Esophagus muscularis mucosa (tissue), 4 donors: ENCODE measurements at regions not wholly inside any gene's neighbourhood (a gene's known extent, or its start where the extent isn't known, plus 50 kb on each side); places are given as distances from the start of the nearest gene placed in this dataset.
A peak's percentile ranks its signal among the peaks of the same experiment; 100 is the strongest.
"Not testable (repeated sequence)": the region's sequence is repeated elsewhere in the genome, so short reads cannot be mapped to it uniquely, and the experiment has no call there.

Experiments
- DNase-seq: peaks from one replicate; pipeline ENCODE4 v3.0.0-alpha.2; 2017; ENCODE audit errors: extremely low spot score
- H3K27ac ChIP-seq, 4 donors: fragments of 200-600 bp; sonication (generic); replicated peaks in 1 of 4; 1 replicate in 3 of 4; 2 replicates in 1 of 4; pipeline ENCODE4 v1.5.1; 2016 to 2019; ENCODE audit warnings: mild to moderate bottlenecking in 1 of 4
- H3K27me3 ChIP-seq, 4 donors: fragments of 200-600 bp; sonication (generic); one replicate each; pipeline versions ENCODE4 v1.5.1 to v1.6.0; 2016 to 2019
- H3K36me3 ChIP-seq, 4 donors: fragments of 200-600 bp; sonication (generic); one replicate each; pipeline ENCODE4 v1.5.1; 2016 to 2019
- H3K4me1 ChIP-seq, 4 donors: fragments of 200-600 bp; sonication (generic); one replicate each; pipeline ENCODE4 v1.5.1; 2016 to 2019
- H3K4me3 ChIP-seq, 4 donors: fragments of 200-600 bp; sonication (generic); 1 replicate in 2 of 4; 2 replicates in 2 of 4; pipeline ENCODE4 v1.5.1; 2016 to 2019; ENCODE audit warnings: mild to moderate bottlenecking in 4 of 4, moderate library complexity in 1 of 4
- H3K9me3 ChIP-seq, 4 donors: fragments of 200-600 bp; sonication (generic); 1 replicate in 3 of 4; 2 replicates in 1 of 4; pipeline ENCODE4 v1.5.1; 2016 to 2019
- CTCF ChIP-seq, 3 experiments: fragments of 200-600 bp in 2 of 3; fragments of 450-650 bp in 1 of 3; sonication (generic) in 2 of 3; IDR thresholded peaks; one replicate each; pipeline ENCODE4 v1.5.1; 2017 to 2019; ENCODE audit warnings: antibody characterized with exemption in 3 of 3, mild to moderate bottlenecking in 2 of 3, moderate library complexity in 1 of 3
- EP300 ChIP-seq: sonication (generic); formaldehyde crosslinking; IDR thresholded peaks from one replicate; pipeline ENCODE4 v1.6.1; 2017; ENCODE audit warnings: antibody characterized with exemption
- POLR2A ChIP-seq: fragments of 450-650 bp; IDR thresholded peaks from one replicate; pipeline ENCODE4 v1.6.1; 2017; ENCODE audit warnings: antibody characterized with exemption, moderate library complexity, mild to moderate bottlenecking, low read depth
- POLR2AphosphoS5 ChIP-seq, 2 donors: sonication (generic); formaldehyde crosslinking; IDR thresholded peaks; one replicate each; pipeline ENCODE4 v1.6.1; 2017; ENCODE audit warnings: antibody characterized with exemption in 2 of 2
- WGBS: methylation state at CpG from one replicate; pipeline ENCODE4 v1.1.5; 2018; 5-methylcytosine and 5-hydroxymethylcytosine counted together
- intact Hi-C: fragments of 100-400 bp; cut with DNase I; formaldehyde crosslinking; loops from one replicate; pipeline ENCODE4 v1.15.1; 2023

- Histone ChIP-seq H3K27me3 (peaks cover 0 to 7% (median 0%) of the 10 kb centered on the region in 4 donors), H3K9me3 (no peaks in the 10 kb centered on the region), H3K4me1 (no peaks in the 10 kb centered on the region), H3K36me3 (no peaks in the 10 kb centered on the region), H3K27ac (no peak overlapping the region), H3K4me3 (no peak overlapping the region)
- peak; percentile 55 for DNase-seq
- TF ChIP-seq EP300 = no peak
- TF ChIP-seq CTCF (IDR thresholded peaks at IDR 0.05) = no peak
- no peak for TF ChIP-seq POLR2A
- no peak for TF ChIP-seq POLR2AphosphoS5 (IDR thresholded peaks at IDR 0.05)
- intact Hi-C loops = no loop called here
- 83% methylated on average over 4 of the region's 4 CpGs for WGBS
These were observed 69.3 kb upstream of the PRR23C start for GRCh38 chr3:139113993-139114375.

GRCh38 chr3:139116631-139117030, 71.9 kb upstream of the PRR23C start:
- H3K27ac ChIP-seq, H3K4me1 ChIP-seq, H3K27me3 ChIP-seq, H3K4me3 ChIP-seq, intact Hi-C loops, H3K36me3 ChIP-seq, H3K9me3 ChIP-seq, DNase-seq: not testable (repeated sequence)
- 93% methylated on average over 6 of the region's 7 CpGs for WGBS

- Histone ChIP-seq H3K36me3 (no peaks in the 10 kb centered on the region), H3K4me3 (no peak overlapping the region), H3K9me3 (no peaks in the 10 kb centered on the region), H3K27me3 (no peaks in the 10 kb centered on the region), H3K4me1 (no peaks in the 10 kb centered on the region), H3K27ac (no peak overlapping the region)
- intact Hi-C loops = no loop called here
- no peak for TF ChIP-seq EP300
- TF ChIP-seq CTCF (IDR thresholded peaks at IDR 0.05) = no peak
- no peak for TF ChIP-seq POLR2A
- no peak for TF ChIP-seq POLR2AphosphoS5 (IDR thresholded peaks at IDR 0.05)
- DNase-seq = peak; percentile 79
- 82% methylated on average over 1 of the region's 1 CpG for WGBS
These were observed 72.5 kb upstream of the PRR23C start for GRCh38 chr3:139117136-139117675.

GRCh38 chr3:139117883-139118760, 73.4 kb upstream of the PRR23C start:
- TF ChIP-seq POLR2AphosphoS5 (IDR thresholded peaks at IDR 0.05) = no peak
- TF ChIP-seq POLR2A = no peak
- no peak for TF ChIP-seq CTCF (IDR thresholded peaks at IDR 0.05)
- TF ChIP-seq EP300 = no peak
- WGBS = 91% methylated on average over 7 of the region's 7 CpGs
- Histone ChIP-seq H3K27ac (no peak overlapping the region), H3K36me3 (no peaks in the 10 kb centered on the region), H3K9me3 (no peaks in the 10 kb centered on the region), H3K4me3 (no peak overlapping the region), H3K4me1 (no peaks in the 10 kb centered on the region), H3K27me3 (no peaks in the 10 kb centered on the region)
- intact Hi-C loops = no loop called here
- peak; percentile 89 for DNase-seq

GRCh38 chr3:139118835-139119234, 74.1 kb upstream of the PRR23C start:
- intact Hi-C loops = no loop called here
- TF ChIP-seq POLR2A (no peak), POLR2AphosphoS5 (IDR thresholded peaks at IDR 0.05) (no peak), EP300 (no peak), CTCF (IDR thresholded peaks at IDR 0.05) (no peak)
- Histone ChIP-seq H3K4me1 (no peaks in the 10 kb centered on the region), H3K36me3 (no peaks in the 10 kb centered on the region), H3K27me3 (no peaks in the 10 kb centered on the region), H3K27ac (no peak overlapping the region), H3K9me3 (no peaks in the 10 kb centered on the region), H3K4me3 (no peak overlapping the region)
- 91% methylated on average over 4 of the region's 4 CpGs for WGBS
- peak; percentile 86 for DNase-seq
